H9 (cell line): ENCODE measurements at regions not wholly inside any gene's neighbourhood (a gene's known extent, or its start where the extent isn't known, plus 50 kb on each side); places are given as distances from the start of the nearest gene placed in this dataset.

ENCODE experiments used
- DNase-seq: peaks from one replicate; pipeline ENCODE4 v3.0.0-alpha.2; 2017
- H2AFZ ChIP-seq: one replicate; pipeline ENCODE4 v1.6.1; 2013; ENCODE audit warnings: mild to moderate bottlenecking, low read length, control low read depth, moderate library complexity
- H2AK5ac ChIP-seq: 2 replicates; pipeline ENCODE4 v1.6.1; 2013; ENCODE audit warnings: low read length, control low read depth, mixed read lengths; ENCODE audit not compliant: insufficient read length
- H2BK120ac ChIP-seq: one replicate; pipeline ENCODE4 v1.6.1; 2013; ENCODE audit warnings: low read depth, mild to moderate bottlenecking, low read length, control low read depth, inconsistent platforms; ENCODE audit not compliant: poor library complexity, severe bottlenecking
- H2BK12ac ChIP-seq: 2 replicates; pipeline ENCODE4 v1.6.1; 2013; ENCODE audit warnings: low read length, control low read depth, mixed read lengths, low read depth; ENCODE audit not compliant: insufficient read length
- H2BK15ac ChIP-seq: 2 replicates; pipeline ENCODE4 v1.6.1; 2013; ENCODE audit warnings: low read depth, low read length, control low read depth
- H2BK20ac ChIP-seq: one replicate; pipeline ENCODE4 v1.6.1; 2013; ENCODE audit warnings: low read depth, mild to moderate bottlenecking, low read length, control low read depth, inconsistent platforms; ENCODE audit not compliant: poor library complexity, severe bottlenecking
- H2BK5ac ChIP-seq: 2 replicates; pipeline ENCODE4 v1.6.1; 2013; ENCODE audit warnings: low read length, control low read depth, mixed read lengths; ENCODE audit not compliant: insufficient read length
- H3K14ac ChIP-seq: 2 replicates; pipeline ENCODE4 v1.6.1; 2013; ENCODE audit warnings: low read length, control low read depth; ENCODE audit not compliant: insufficient read depth
- H3K18ac ChIP-seq: 2 replicates; pipeline ENCODE4 v1.6.1; 2013; ENCODE audit warnings: low read depth, mild to moderate bottlenecking, mixed read lengths, low read length, control low read depth; ENCODE audit not compliant: insufficient read length
- H3K23ac ChIP-seq: 2 replicates; pipeline ENCODE4 v1.6.1; 2013; ENCODE audit warnings: low read length, control low read depth, mixed read lengths, low read depth; ENCODE audit not compliant: insufficient read length
- H3K23me2 ChIP-seq: 2 replicates; pipeline ENCODE4 v1.6.1; 2013; ENCODE audit warnings: low read depth, mild to moderate bottlenecking, mixed read lengths, low read length, control low read depth; ENCODE audit not compliant: insufficient read length, poor library complexity, severe bottlenecking
- H3K27ac ChIP-seq: 2 replicates; pipeline ENCODE4 v1.5.1; 2013; ENCODE audit warnings: low read length, control low read depth, mixed read lengths, low read depth; ENCODE audit not compliant: insufficient read length
- H3K27me3 ChIP-seq: 2 replicates; pipeline ENCODE4 v1.6.1; 2013; ENCODE audit warnings: low read length, control low read depth, inconsistent platforms; ENCODE audit not compliant: insufficient read depth
- H3K4ac ChIP-seq: 2 replicates; pipeline ENCODE4 v1.6.1; 2013; ENCODE audit warnings: low read depth, mild to moderate bottlenecking, control low read depth, inconsistent platforms, low read length, moderate library complexity
- H3K4me1 ChIP-seq: 2 replicates; pipeline ENCODE4 v1.6.1; 2013; ENCODE audit warnings: low read length, control low read depth, inconsistent platforms; ENCODE audit not compliant: insufficient read depth
- H3K4me2 ChIP-seq: 2 replicates; pipeline ENCODE4 v1.6.1; 2013; ENCODE audit warnings: low read length, control low read depth, mixed read lengths; ENCODE audit not compliant: insufficient read length, insufficient read depth
- H3K56ac ChIP-seq: 2 replicates; pipeline ENCODE4 v1.6.1; 2013; ENCODE audit warnings: low read depth, mild to moderate bottlenecking, mixed read lengths, low read length, control low read depth; ENCODE audit not compliant: insufficient read length
- H3K79me1 ChIP-seq: 2 replicates; pipeline ENCODE4 v1.6.1; 2013; ENCODE audit warnings: low read depth, mild to moderate bottlenecking, moderate library complexity, low read length, control low read depth, inconsistent platforms; ENCODE audit not compliant: insufficient read depth, poor library complexity, severe bottlenecking
- H3K79me2 ChIP-seq: 2 replicates; pipeline ENCODE4 v1.6.1; 2013; ENCODE audit warnings: low read length, control low read depth, inconsistent platforms; ENCODE audit not compliant: insufficient read depth
- H3K9ac ChIP-seq: 2 replicates; pipeline ENCODE4 v1.6.1; 2013; ENCODE audit warnings: low read length, control low read depth, mixed read lengths; ENCODE audit not compliant: insufficient read length; ENCODE audit errors: extremely low read depth
- H3K9me3 ChIP-seq: one replicate; pipeline ENCODE4 v1.6.1; 2013; ENCODE audit warnings: low read depth, low read length, inconsistent platforms; ENCODE audit not compliant: control insufficient read depth
- H3T11ph ChIP-seq: one replicate; pipeline ENCODE4 v1.6.1; 2013; ENCODE audit warnings: mild to moderate bottlenecking, low read length, control low read depth, inconsistent platforms
- H4K20me1 ChIP-seq: one replicate; pipeline ENCODE4 v1.6.1; 2013; ENCODE audit not compliant: control insufficient read depth, insufficient read length, insufficient read depth
- H4K5ac ChIP-seq: 2 replicates; pipeline ENCODE4 v1.6.1; 2013; ENCODE audit warnings: low read depth, mild to moderate bottlenecking, mixed read lengths, low read length, control low read depth; ENCODE audit not compliant: insufficient read length
- H4K8ac ChIP-seq: replicated peaks from 2 replicates; pipeline ENCODE4 v1.6.1; 2013; ENCODE audit warnings: low read length, control low read depth, mixed read lengths, low read depth; ENCODE audit not compliant: insufficient read length
- H4K91ac ChIP-seq: 2 replicates; pipeline ENCODE4 v1.6.1; 2013; ENCODE audit warnings: low read depth, mild to moderate bottlenecking, moderate library complexity, mixed read lengths, low read length, control low read depth; ENCODE audit not compliant: insufficient read length
- H3K27ac Mint-ChIP-seq, 3 experiments: 2 replicates in 2 of 3; 3 replicates in 1 of 3; pipeline ENCODE4 v1.8.0; 2020 to 2021; ENCODE audit warnings: mixed read lengths in 3 of 3, mild to moderate bottlenecking in 1 of 3, moderate library complexity in 1 of 3
- H3K27me3 Mint-ChIP-seq: 2 replicates; pipeline ENCODE4 v1.8.0; 2021; ENCODE audit warnings: low read depth, mild to moderate bottlenecking, moderate library complexity, mixed read lengths
- H3K36me3 Mint-ChIP-seq, 3 experiments: 2 replicates in 2 of 3; 3 replicates in 1 of 3; pipeline ENCODE4 v1.8.0; 2020 to 2021; ENCODE audit warnings: low read depth in 3 of 3, mixed read lengths in 3 of 3; ENCODE audit not compliant: insufficient read depth in 1 of 3
- H3K4me1 Mint-ChIP-seq, 2 experiments: 2 replicates each; pipeline ENCODE4 v1.8.0; 2020; ENCODE audit warnings: mixed read lengths in 2 of 2
- H3K4me3 Mint-ChIP-seq, 2 experiments: 2 replicates in 1 of 2; 3 replicates in 1 of 2; pipeline ENCODE4 v1.8.0; 2020 to 2021; ENCODE audit warnings: mild to moderate bottlenecking in 2 of 2, mixed read lengths in 2 of 2, moderate library complexity in 1 of 2
- H3K9me3 Mint-ChIP-seq, 2 experiments: 2 replicates in 1 of 2; 3 replicates in 1 of 2; pipeline ENCODE4 v1.8.0; 2020; ENCODE audit warnings: mild to moderate bottlenecking in 2 of 2, mixed read lengths in 2 of 2, moderate library complexity in 1 of 2
- CTCF ChIP-seq: fragments of 200-600 bp; sonication (generic); conservative IDR thresholded peaks from 3 replicates; pipeline ENCODE4 v1.8.0; 2021; ENCODE audit warnings: antibody characterized with exemption, mild to moderate bottlenecking
- WGBS: extraction: QIAGEN DNeasy Blood & Tissue Kit; methylation state at CpG from one replicate; pipeline ENCODE4 v1.1.7; 2013; ENCODE audit warnings: missing lambda C conversion rate, low lambda C conversion rate, mixed read lengths; ENCODE audit not compliant: insufficient read length; ENCODE audit errors: extremely low coverage; 5-methylcytosine and 5-hydroxymethylcytosine counted together

DNA sequence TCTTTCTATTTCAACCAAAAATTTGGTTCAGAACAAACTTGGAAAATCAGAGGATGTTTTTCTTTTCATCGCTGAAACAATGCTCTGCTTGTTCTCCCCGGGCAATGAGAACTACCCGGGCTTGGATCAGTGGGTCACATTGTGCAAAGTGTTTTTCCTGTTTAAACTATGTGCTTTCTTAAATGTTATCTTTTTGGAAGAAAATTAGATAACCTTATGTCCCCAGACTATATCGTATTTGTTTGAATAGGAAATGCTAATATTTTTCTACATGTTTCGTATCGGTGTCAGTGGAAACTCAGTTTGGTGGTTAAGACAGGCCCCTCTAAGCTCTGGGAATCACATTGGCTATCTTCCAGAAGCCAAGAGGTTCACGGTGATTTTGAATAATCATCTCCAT, 319.5 kb upstream of the NFE2L3 start:
- Histone ChIP-seq H4K20me1 (no peaks in the 10 kb centered on the region), H3K14ac (no peak overlapping the region), H3T11ph (no peak overlapping the region), H2BK20ac (no peak overlapping the region), H3K23ac (no peak overlapping the region), H4K5ac (no peak overlapping the region), H3K4ac (no peak overlapping the region), H2BK5ac (no peak overlapping the region), H4K91ac (no peak overlapping the region), H3K56ac (no peak overlapping the region), H3K27me3 (no peaks in the 10 kb centered on the region), H3K79me2 (no peaks in the 10 kb centered on the region), H3K79me1 (no peaks in the 10 kb centered on the region), H4K8ac (no peak overlapping the region), H3K4me1 (peaks cover 6% of the 10 kb centered on the region; the same call in 1 of the 2 replicates), H3K18ac (no peak overlapping the region), H3K23me2 (no peaks in the 10 kb centered on the region), H2BK120ac (no peak overlapping the region), H3K9me3 (no peaks in the 10 kb centered on the region), H2AFZ (no peak overlapping the region), H3K4me2 (no peak overlapping the region), H3K9ac (no peak overlapping the region), H2BK12ac (no peak overlapping the region), H2BK15ac (no peak overlapping the region), H2AK5ac (no peak overlapping the region), H3K27ac (no peak overlapping the region)
- H3K27ac Mint-ChIP-seq: no peak overlapping the region
- H3K27me3 Mint-ChIP-seq: no peaks in the 10 kb centered on the region
- no peaks in the 10 kb centered on the region; a peak in 1 of 7 replicates for H3K36me3 Mint-ChIP-seq
- no peak overlapping the region for H3K4me3 Mint-ChIP-seq
- TF ChIP-seq CTCF: no peak
- H3K4me1 Mint-ChIP-seq: peaks cover 32 to 35% of the 10 kb centered on the region in 2 experiments
- peaks cover 0 to 3% of the 10 kb centered on the region in 2 experiments; a peak in 2 of 5 replicates for H3K9me3 Mint-ChIP-seq
- WGBS: no CpG with 5 or more reads among the region's 7 CpGs
- no peak for DNase-seq
